ENCODE measurements at regions not wholly inside any gene's neighbourhood (a gene's known extent, or its start where the extent isn't known, plus 50 kb on each side); places are given as distances from the start of the nearest gene placed in this dataset.
"Not testable (repeated sequence)": the region's sequence is repeated elsewhere in the genome, so short reads cannot be mapped to it uniquely, and the experiment has no call there.

DNA sequence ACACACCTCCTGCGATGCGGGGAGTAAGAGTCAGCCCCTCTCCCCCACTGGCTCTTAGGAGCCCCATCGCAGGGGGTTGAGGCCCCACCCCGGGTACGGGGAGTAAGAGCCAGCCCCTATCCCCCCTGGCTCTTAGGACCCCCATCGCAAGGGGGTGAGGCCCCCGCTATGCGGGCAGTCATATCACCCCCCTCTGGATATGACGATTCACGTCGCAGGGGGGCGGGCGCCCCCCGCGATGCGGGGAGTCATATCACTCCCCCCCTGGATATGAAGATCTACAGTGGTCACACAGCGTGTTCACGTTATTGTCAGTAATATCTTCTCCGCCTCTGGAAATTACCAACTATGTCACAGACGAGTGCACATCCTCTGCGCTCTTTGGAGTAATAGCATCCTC lies 61.1 kb downstream of the DEFB131A start:
- CTCF ChIA-PET; POLR2A ChIA-PET; DNase-seq (ENCODE audit: extremely low spot score): not testable (repeated sequence)

GRCh38 chr4:9506672-9507071 lies 62.5 kb downstream of the DEFB131A start:
- CTCF ChIA-PET; POLR2A ChIA-PET; DNase-seq (ENCODE audit: extremely low spot score): not testable (repeated sequence)

DNA sequence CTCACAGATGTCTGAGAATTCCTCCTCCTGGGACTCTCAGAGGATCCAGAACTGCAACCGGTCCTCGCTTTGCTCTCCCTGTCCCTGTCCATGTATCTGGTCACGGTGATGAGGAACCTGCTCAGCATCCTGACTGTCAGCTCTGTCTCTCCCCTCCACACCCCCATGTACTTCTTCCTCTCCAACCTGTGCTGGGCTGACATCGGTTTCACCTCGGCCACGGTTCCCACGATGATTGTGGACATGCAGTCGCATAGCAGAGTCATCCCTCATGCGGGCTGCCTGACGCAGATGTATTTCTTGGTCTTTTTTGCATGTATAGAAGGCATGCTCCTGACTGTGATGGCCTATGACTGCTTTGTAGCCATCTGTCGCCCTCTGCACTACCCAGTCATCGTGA lies 68.7 kb downstream of the DEFB131A start:
- DNase-seq (ENCODE audit: extremely low spot score); CTCF ChIA-PET; POLR2A ChIA-PET: not testable (repeated sequence)

DNA sequence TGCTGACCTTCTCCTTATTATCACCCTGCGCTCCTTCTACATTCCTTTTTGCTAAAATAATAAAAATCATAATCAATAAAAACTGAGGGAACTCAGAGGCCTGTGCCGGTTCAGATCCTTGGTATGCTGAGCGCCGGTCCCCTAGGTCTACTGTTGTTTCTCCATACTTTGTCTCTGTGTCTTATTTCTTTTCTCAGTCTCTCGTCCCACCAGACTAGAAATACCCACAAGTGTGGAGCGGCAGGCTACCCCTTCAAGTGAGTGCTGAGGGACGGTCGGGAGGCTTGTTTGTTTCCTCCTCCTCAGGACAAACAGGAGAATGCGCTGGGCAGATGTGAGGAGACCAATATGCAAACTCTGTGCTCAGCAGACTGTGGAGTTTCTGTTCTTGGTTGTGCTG lies 75.4 kb downstream of the DEFB131A start:
- CTCF ChIA-PET; POLR2A ChIA-PET; DNase-seq (ENCODE audit: extremely low spot score): not testable (repeated sequence)

DNA sequence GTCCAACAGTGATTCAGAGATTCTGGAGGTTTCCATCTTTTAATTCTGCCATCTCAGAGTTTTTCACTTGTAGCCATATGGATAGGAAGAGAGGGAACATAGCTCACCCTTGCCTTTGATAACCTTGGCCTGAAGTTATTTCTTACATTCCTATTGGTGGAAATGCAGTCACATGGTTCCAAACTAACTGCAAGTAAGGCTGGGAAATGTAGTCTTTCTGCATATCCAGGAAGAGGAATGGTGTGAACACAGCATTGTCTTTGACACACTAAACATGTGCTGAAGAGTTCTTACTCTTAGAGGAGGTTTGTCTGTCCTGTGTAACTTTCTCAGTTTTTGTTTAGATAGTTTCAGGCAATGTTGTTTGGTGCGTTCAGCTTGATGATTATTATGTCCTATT lies 78.7 kb downstream of the DEFB131A start:
- CTCF ChIA-PET: interaction anchor here (2.1 kb wide), 1 partner anchor 9 kb away, joined by 6 read pairs; no protein-coding TSS in a partner anchor
- POLR2A ChIA-PET; DNase-seq (ENCODE audit: extremely low spot score): not testable (repeated sequence)

DNA sequence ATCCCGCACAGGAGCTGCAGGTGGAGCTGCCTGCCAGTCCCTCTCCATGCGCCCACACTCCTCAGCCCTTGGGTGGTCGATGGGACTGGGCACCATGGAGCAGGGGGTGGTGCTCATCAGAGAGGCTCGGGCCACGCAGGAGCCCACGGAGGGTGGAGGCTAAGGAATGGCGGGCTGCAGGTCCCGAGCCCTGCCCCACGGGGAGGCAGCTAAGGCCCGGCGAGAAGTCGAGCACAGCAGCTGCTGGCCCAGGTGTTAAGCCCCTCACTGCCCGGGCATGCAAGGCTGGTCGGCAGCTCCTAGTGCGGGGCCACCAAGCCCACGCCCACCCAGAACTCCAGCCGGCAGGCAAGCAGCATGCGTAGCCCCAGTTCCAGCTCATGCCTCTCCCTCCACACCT lies 80.2 kb downstream of the DEFB131A start:
- CTCF ChIA-PET; DNase-seq (ENCODE audit: extremely low spot score): not testable (repeated sequence)

GRCh38 chr4:9532134-9532862 lies 88.1 kb downstream of the DEFB131A start:
- CTCF ChIA-PET: interaction anchor here (0.7 to 1.7 kb wide), 9 partner anchors 8 to 487 kb away, joined by 3 to 8 read pairs (median 4); no protein-coding TSS in a partner anchor
- TF ChIP-seq, protein P1, sequence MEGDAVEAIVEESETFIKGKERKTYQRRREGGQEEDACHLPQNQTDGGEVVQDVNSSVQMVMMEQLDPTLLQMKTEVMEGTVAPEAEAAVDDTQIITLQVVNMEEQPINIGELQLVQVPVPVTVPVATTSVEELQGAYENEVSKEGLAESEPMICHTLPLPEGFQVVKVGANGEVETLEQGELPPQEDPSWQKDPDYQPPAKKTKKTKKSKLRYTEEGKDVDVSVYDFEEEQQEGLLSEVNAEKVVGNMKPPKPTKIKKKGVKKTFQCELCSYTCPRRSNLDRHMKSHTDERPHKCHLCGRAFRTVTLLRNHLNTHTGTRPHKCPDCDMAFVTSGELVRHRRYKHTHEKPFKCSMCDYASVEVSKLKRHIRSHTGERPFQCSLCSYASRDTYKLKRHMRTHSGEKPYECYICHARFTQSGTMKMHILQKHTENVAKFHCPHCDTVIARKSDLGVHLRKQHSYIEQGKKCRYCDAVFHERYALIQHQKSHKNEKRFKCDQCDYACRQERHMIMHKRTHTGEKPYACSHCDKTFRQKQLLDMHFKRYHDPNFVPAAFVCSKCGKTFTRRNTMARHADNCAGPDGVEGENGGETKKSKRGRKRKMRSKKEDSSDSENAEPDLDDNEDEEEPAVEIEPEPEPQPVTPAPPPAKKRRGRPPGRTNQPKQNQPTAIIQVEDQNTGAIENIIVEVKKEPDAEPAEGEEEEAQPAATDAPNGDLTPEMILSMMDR (IDR thresholded peaks at IDR 0.05; ENCODE audit: control extremely low read depth, extremely low read depth, low read depth, missing control alignments): peak; percentile 80
- POLR2A ChIA-PET: not testable (repeated sequence)
- DNase-seq (ENCODE audit: extremely low spot score): peak; percentile 77

More for the DNA sequence above, 80.2 kb downstream of the DEFB131A start:
- POLR2A ChIA-PET: not testable (repeated sequence)

- DNase-seq (ENCODE audit: extremely low spot score); POLR2A ChIA-PET: not testable (repeated sequence)
- CTCF ChIA-PET: interaction anchor here (0.7 to 1.7 kb wide), 8 partner anchors 11 to 930 kb away, joined by 3 to 8 read pairs (median 4); no protein-coding TSS in a partner anchor
These were observed 88.6 kb downstream of the DEFB131A start for GRCh38 chr4:9532863-9533192.

GRCh38 chr4:9537101-9537500 lies 92.9 kb downstream of the DEFB131A start:
- CTCF ChIA-PET; DNase-seq (ENCODE audit: extremely low spot score): not testable (repeated sequence)
- POLR2A ChIA-PET: interaction anchor here (0.6 kb wide), 1 partner anchor 311 kb away, joined by 8 read pairs; no protein-coding TSS in a partner anchor

GRCh38 chr4:9539939-9540520 lies 95.8 kb downstream of the DEFB131A start:
- DNase-seq (ENCODE audit: extremely low spot score); POLR2A ChIA-PET: not testable (repeated sequence)
- CTCF ChIA-PET: interaction anchor here (1.5 kb wide), 1 partner anchor 8 kb away, joined by 3 read pairs; no protein-coding TSS in a partner anchor

DNA sequence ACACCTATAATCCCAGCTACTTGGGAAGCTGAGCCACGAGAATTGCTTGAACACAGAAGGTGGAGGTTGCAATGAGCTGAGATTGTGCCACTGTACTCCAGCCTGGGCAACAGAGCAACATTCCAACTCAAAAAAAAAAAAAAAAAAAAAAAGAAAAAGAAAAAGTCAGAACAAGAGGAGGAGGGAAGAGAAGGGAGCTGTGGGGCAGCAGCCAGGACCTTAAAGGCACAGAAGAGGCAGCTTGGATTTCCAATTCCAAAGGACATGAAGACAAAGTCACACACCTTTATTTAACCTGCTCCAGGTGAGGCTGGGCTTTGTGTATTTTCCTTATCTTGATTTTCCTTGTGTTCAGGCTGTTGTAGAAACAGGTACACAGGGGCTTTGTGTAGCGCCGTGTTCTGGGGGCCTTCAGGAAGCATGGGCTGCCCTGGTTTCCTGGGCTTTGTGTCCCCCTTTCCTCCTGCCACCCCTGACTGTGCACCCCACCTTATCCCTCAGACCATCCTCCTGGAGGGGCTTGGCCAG lies 97.2 kb downstream of the DEFB131A start:
- POLR2A ChIA-PET; CTCF ChIA-PET; DNase-seq (ENCODE audit: extremely low spot score): not testable (repeated sequence)

DNA sequence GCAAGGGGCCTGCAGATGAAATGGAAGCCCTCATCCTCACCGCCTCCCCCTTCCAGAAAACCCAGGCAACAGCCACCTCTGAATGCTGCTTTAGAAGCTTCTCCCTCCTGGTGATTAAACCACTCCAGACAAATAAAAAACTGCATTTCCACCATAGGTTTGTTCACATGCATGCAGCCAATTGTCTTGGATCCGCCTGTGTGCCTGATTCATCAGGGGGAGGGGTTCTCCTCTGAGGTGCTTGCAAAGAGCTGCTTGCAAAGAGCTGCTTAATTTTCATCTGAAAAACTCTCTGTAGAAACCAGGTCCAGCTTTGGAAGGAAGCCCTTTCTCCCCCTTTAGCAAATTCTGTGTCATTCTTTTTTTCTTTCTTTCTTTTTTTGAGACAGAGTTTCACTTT lies 100.6 kb downstream of the DEFB131A start:
- DNase-seq (ENCODE audit: extremely low spot score); POLR2A ChIA-PET; CTCF ChIA-PET: not testable (repeated sequence)

DNA sequence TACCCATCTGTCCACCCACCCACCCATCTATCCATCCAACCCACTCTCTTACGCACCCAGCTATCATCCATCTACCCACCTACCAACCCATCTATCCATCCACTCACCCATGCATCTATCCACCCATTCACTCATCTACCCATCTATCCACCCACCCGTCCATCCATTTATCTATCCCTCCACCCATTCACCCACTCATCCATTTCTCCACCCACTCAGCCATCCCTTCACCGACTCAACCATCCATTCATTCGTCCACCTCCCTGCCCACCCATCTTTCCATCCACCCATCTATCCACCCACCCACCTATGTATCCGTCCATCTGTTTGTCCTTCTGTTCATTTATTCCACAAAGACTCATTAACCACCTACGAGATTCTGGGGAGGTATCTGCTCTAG lies 103.3 kb downstream of the DEFB131A start:
- CTCF ChIA-PET, POLR2A ChIA-PET: not testable (repeated sequence)

DNA sequence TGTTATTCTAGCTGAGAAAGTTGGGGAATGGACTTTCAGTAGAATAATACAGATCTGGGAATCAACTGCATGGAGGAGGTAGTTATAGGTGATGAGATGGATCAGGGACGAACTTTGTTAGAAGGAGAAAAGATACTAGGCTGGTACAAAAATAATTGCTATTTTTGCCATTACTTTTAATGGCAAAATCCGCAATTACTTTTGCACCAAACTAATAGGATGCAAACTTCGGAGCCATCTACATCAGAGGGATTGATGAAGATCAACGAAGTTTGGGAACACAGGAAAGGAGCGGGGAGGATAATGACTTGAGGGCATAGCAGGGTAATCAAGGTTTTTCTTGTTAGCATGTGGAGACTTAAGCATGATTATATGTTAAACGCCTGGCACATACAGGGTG lies 111.9 kb downstream of the DEFB131A start:
- POLR2A ChIA-PET; CTCF ChIA-PET; DNase-seq (ENCODE audit: extremely low spot score): not testable (repeated sequence)

More for the DNA sequence above, 103.3 kb downstream of the DEFB131A start:
- DNase-seq (ENCODE audit: extremely low spot score): not testable (repeated sequence)

GRCh38 chr4:9577869-9578268 lies 133.7 kb downstream of the DEFB131A start:
- DNase-seq (ENCODE audit: extremely low spot score); POLR2A ChIA-PET; CTCF ChIA-PET: not testable (repeated sequence)

DNA sequence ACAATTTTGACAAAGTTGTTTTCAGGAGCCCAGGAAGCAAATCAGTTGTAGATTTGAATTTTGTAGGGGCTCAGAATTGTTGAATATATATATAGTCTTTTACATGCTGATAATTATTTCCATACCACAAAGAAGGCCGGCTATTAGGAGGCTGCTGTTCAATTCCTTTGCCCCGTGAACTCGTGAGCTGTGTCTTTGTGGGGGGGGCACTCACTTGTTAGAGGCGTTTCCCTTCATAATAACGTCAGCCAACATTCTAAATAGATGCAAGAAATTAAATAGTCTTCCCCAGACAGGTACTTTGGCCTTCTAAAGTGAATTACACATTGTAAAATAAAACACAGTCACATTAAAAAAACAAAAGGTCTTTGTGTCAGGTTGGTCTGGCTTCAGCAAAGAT lies 138.7 kb downstream of the DEFB131A start:
- CTCF ChIA-PET; POLR2A ChIA-PET; DNase-seq (ENCODE audit: extremely low spot score): not testable (repeated sequence)

Measured in GM10248 (cell line).